ENCODE measurements at regions not wholly inside any gene's neighbourhood (a gene's known extent, or its start where the extent isn't known, plus 50 kb on each side); places are given as distances from the start of the nearest gene placed in this dataset.

- no peak for FAIRE-seq
Measured at GRCh38 chr12:58593557-58594304, 326.6 kb downstream of the LRIG3 start.

- FAIRE-seq: no peak
Measured at GRCh38 chr12:58596381-58596780, 323.9 kb downstream of the LRIG3 start.

- no peak for FAIRE-seq
Measured at GRCh38 chr12:58601529-58601928, 318.8 kb downstream of the LRIG3 start.

GRCh38 chr12:58602179-58602578, 318.1 kb downstream of the LRIG3 start:
- FAIRE-seq: no peak

GRCh38 chr12:58602736-58603135, 317.6 kb downstream of the LRIG3 start:
- no peak for FAIRE-seq

GRCh38 chr12:58607805-58608204, 312.5 kb downstream of the LRIG3 start:
- FAIRE-seq: no peak

GRCh38 chr12:58608711-58609110, 311.6 kb downstream of the LRIG3 start:
- no peak for FAIRE-seq

- FAIRE-seq: no peak
Measured at GRCh38 chr12:58615047-58615446, 305.3 kb downstream of the LRIG3 start.

GRCh38 chr12:58615576-58615975, 304.7 kb downstream of the LRIG3 start:
- no peak for FAIRE-seq

- no peak for FAIRE-seq
Measured at GRCh38 chr12:58616618-58617017, 303.7 kb downstream of the LRIG3 start.

- FAIRE-seq: no peak
Measured at GRCh38 chr12:58621126-58621525, 299.2 kb downstream of the LRIG3 start.

GRCh38 chr12:58629376-58629775, 290.9 kb downstream of the LRIG3 start:
- no peak for FAIRE-seq

- FAIRE-seq: no peak
Measured at GRCh38 chr12:58633479-58633878, 286.8 kb downstream of the LRIG3 start.

GRCh38 chr12:58639318-58639934, 280.9 kb downstream of the LRIG3 start:
- no peak for FAIRE-seq

- no peak for FAIRE-seq
Measured at GRCh38 chr12:58640314-58640713, 280.0 kb downstream of the LRIG3 start.

GRCh38 chr12:58645946-58646345, 274.4 kb downstream of the LRIG3 start:
- FAIRE-seq: no peak

- FAIRE-seq: no peak
Measured at GRCh38 chr12:58647495-58647894, 272.8 kb downstream of the LRIG3 start.

- no peak for FAIRE-seq
Measured at GRCh38 chr12:58648176-58648575, 272.1 kb downstream of the LRIG3 start.

- FAIRE-seq: no peak
Measured at GRCh38 chr12:58651850-58652249, 268.5 kb downstream of the LRIG3 start.

GRCh38 chr12:58654021-58654420, 266.3 kb downstream of the LRIG3 start:
- FAIRE-seq: no peak

- FAIRE-seq: no peak
Measured at GRCh38 chr12:58655375-58655774, 264.9 kb downstream of the LRIG3 start.

GRCh38 chr12:58656254-58657009, 263.9 kb downstream of the LRIG3 start:
- FAIRE-seq: no peak

- no peak for FAIRE-seq
Measured at GRCh38 chr12:58657190-58657589, 263.1 kb downstream of the LRIG3 start.

GRCh38 chr12:58665375-58665774, 254.9 kb downstream of the LRIG3 start:
- no peak for FAIRE-seq
